ENCODE measurements at regions not wholly inside any gene's neighbourhood (a gene's known extent, or its start where the extent isn't known, plus 50 kb on each side); places are given as distances from the start of the nearest gene placed in this dataset.

- H3K4me3 ChIP-seq (ENCODE audit: extremely low read depth, insufficient read depth, low read length, poor library complexity, severe bottlenecking), result no peak overlapping the region
- peaks cover 9% of the 10 kb centered on the region for H3K9me3 ChIP-seq (ENCODE audit: control insufficient read depth, low read length)
- no peak overlapping the region for H3K27ac ChIP-seq (ENCODE audit: low read depth, low read length, severe bottlenecking)
- no peaks in the 10 kb centered on the region for H3K36me3 ChIP-seq (ENCODE audit: control insufficient read depth, insufficient read depth, low read length)
- H3K4me1 ChIP-seq (ENCODE audit: control insufficient read depth, insufficient read depth, low read length, poor library complexity, severe bottlenecking), result peaks cover 3% of the 10 kb centered on the region
These were observed 470.3 kb downstream of the ARHGEF28 start for GRCh38 chr5:74096325-74096724.

- no peak overlapping the region for H3K27ac ChIP-seq (ENCODE audit: low read depth, low read length, severe bottlenecking)
- peaks cover 3% of the 10 kb centered on the region for H3K4me1 ChIP-seq (ENCODE audit: control insufficient read depth, insufficient read depth, low read length, poor library complexity, severe bottlenecking)
- no peak overlapping the region for H3K4me3 ChIP-seq (ENCODE audit: extremely low read depth, insufficient read depth, low read length, poor library complexity, severe bottlenecking)
- H3K36me3 ChIP-seq (ENCODE audit: control insufficient read depth, insufficient read depth, low read length), result no peaks in the 10 kb centered on the region
- H3K9me3 ChIP-seq (ENCODE audit: control insufficient read depth, low read length), result peaks cover 9% of the 10 kb centered on the region
- WGBS, 2 experiments (ENCODE audit: insufficient coverage in 2 of 2), result 100% methylated on average over 1 of the region's 5 CpGs; no CpG with 5 or more reads in 1 of the 2 experiments
These were observed 469.9 kb downstream of the ARHGEF28 start for GRCh38 chr5:74095871-74096270.

- Histone ChIP-seq H3K9me3 (ENCODE audit: control insufficient read depth, low read length) (peaks cover 7% of the 10 kb centered on the region), H3K27ac (ENCODE audit: low read depth, low read length, severe bottlenecking) (no peak overlapping the region), H3K36me3 (ENCODE audit: control insufficient read depth, insufficient read depth, low read length) (no peaks in the 10 kb centered on the region), H3K4me1 (ENCODE audit: control insufficient read depth, insufficient read depth, low read length, poor library complexity, severe bottlenecking) (peaks cover 3% of the 10 kb centered on the region), H3K4me3 (ENCODE audit: extremely low read depth, insufficient read depth, low read length, poor library complexity, severe bottlenecking) (no peak overlapping the region)
- 90 to 100% methylated on average over 2 to 3 of the region's 4 CpGs for WGBS, 2 experiments (ENCODE audit: insufficient coverage in 2 of 2)
These were observed 468.7 kb downstream of the ARHGEF28 start for GRCh38 chr5:74094782-74095108.

- WGBS, 2 experiments (ENCODE audit: insufficient coverage in 2 of 2), result 100% methylated on average over 1 of the region's 5 CpGs; no CpG with 5 or more reads in 1 of the 2 experiments
- Histone ChIP-seq H3K27ac (ENCODE audit: low read depth, low read length, severe bottlenecking) (no peak overlapping the region), H3K4me3 (ENCODE audit: extremely low read depth, insufficient read depth, low read length, poor library complexity, severe bottlenecking) (no peak overlapping the region), H3K4me1 (ENCODE audit: control insufficient read depth, insufficient read depth, low read length, poor library complexity, severe bottlenecking) (peaks cover 3% of the 10 kb centered on the region), H3K9me3 (ENCODE audit: control insufficient read depth, low read length) (peaks cover 2% of the 10 kb centered on the region), H3K36me3 (ENCODE audit: control insufficient read depth, insufficient read depth, low read length) (no peaks in the 10 kb centered on the region)
These were observed 468.2 kb downstream of the ARHGEF28 start for GRCh38 chr5:74094096-74094781.

- 89% methylated on average over 2 of the region's 2 CpGs; no CpG with 5 or more reads in 1 of the 2 experiments for WGBS, 2 experiments (ENCODE audit: insufficient coverage in 2 of 2)
- Histone ChIP-seq H3K4me3 (ENCODE audit: extremely low read depth, insufficient read depth, low read length, poor library complexity, severe bottlenecking) (no peak overlapping the region), H3K9me3 (ENCODE audit: control insufficient read depth, low read length) (no peaks in the 10 kb centered on the region), H3K4me1 (ENCODE audit: control insufficient read depth, insufficient read depth, low read length, poor library complexity, severe bottlenecking) (peaks cover 3% of the 10 kb centered on the region), H3K27ac (ENCODE audit: low read depth, low read length, severe bottlenecking) (no peak overlapping the region), H3K36me3 (ENCODE audit: control insufficient read depth, insufficient read depth, low read length) (no peaks in the 10 kb centered on the region)
These were observed 467.6 kb downstream of the ARHGEF28 start for GRCh38 chr5:74093561-74093960.

- no peaks in the 10 kb centered on the region for H3K9me3 ChIP-seq (ENCODE audit: control insufficient read depth, low read length)
- H3K4me3 ChIP-seq (ENCODE audit: extremely low read depth, insufficient read depth, low read length, poor library complexity, severe bottlenecking), result no peak overlapping the region
- no peaks in the 10 kb centered on the region for H3K36me3 ChIP-seq (ENCODE audit: control insufficient read depth, insufficient read depth, low read length)
- 71 to 91% methylated on average over 1 of the region's 2 CpGs for WGBS, 2 experiments (ENCODE audit: insufficient coverage in 2 of 2)
- no peak overlapping the region for H3K27ac ChIP-seq (ENCODE audit: low read depth, low read length, severe bottlenecking)
- peaks cover 3% of the 10 kb centered on the region for H3K4me1 ChIP-seq (ENCODE audit: control insufficient read depth, insufficient read depth, low read length, poor library complexity, severe bottlenecking)
These were observed 466.8 kb downstream of the ARHGEF28 start for GRCh38 chr5:74092766-74093165.

GRCh38 chr5:74085782-74086181 lies 459.8 kb downstream of the ARHGEF28 start:
- no peak overlapping the region for H3K27ac ChIP-seq (ENCODE audit: low read depth, low read length, severe bottlenecking)
- H3K36me3 ChIP-seq (ENCODE audit: control insufficient read depth, insufficient read depth, low read length), result no peaks in the 10 kb centered on the region
- no peak overlapping the region for H3K4me3 ChIP-seq (ENCODE audit: extremely low read depth, insufficient read depth, low read length, poor library complexity, severe bottlenecking)
- no peaks in the 10 kb centered on the region for H3K4me1 ChIP-seq (ENCODE audit: control insufficient read depth, insufficient read depth, low read length, poor library complexity, severe bottlenecking)
- WGBS, 2 experiments (ENCODE audit: insufficient coverage in 2 of 2), result 80% methylated on average over 2 of the region's 2 CpGs; no CpG with 5 or more reads in 1 of the 2 experiments
- H3K9me3 ChIP-seq (ENCODE audit: control insufficient read depth, low read length), result no peaks in the 10 kb centered on the region

GRCh38 chr5:74085186-74085585 lies 459.2 kb downstream of the ARHGEF28 start:
- Histone ChIP-seq H3K4me1 (ENCODE audit: control insufficient read depth, insufficient read depth, low read length, poor library complexity, severe bottlenecking) (no peaks in the 10 kb centered on the region), H3K27ac (ENCODE audit: low read depth, low read length, severe bottlenecking) (no peak overlapping the region), H3K9me3 (ENCODE audit: control insufficient read depth, low read length) (no peaks in the 10 kb centered on the region), H3K4me3 (ENCODE audit: extremely low read depth, insufficient read depth, low read length, poor library complexity, severe bottlenecking) (no peak overlapping the region), H3K36me3 (ENCODE audit: control insufficient read depth, insufficient read depth, low read length) (no peaks in the 10 kb centered on the region)
- 86 to 92% methylated on average over 2 of the region's 4 CpGs for WGBS, 2 experiments (ENCODE audit: insufficient coverage in 2 of 2)

GRCh38 chr5:74083096-74083791 lies 457.2 kb downstream of the ARHGEF28 start:
- no peaks in the 10 kb centered on the region for H3K9me3 ChIP-seq (ENCODE audit: control insufficient read depth, low read length)
- H3K27ac ChIP-seq (ENCODE audit: low read depth, low read length, severe bottlenecking), result no peak overlapping the region
- H3K36me3 ChIP-seq (ENCODE audit: control insufficient read depth, insufficient read depth, low read length), result no peaks in the 10 kb centered on the region
- no peak overlapping the region for H3K4me3 ChIP-seq (ENCODE audit: extremely low read depth, insufficient read depth, low read length, poor library complexity, severe bottlenecking)
- 30 to 62% methylated on average over 2 to 3 of the region's 3 CpGs for WGBS, 2 experiments (ENCODE audit: insufficient coverage in 2 of 2)
- H3K4me1 ChIP-seq (ENCODE audit: control insufficient read depth, insufficient read depth, low read length, poor library complexity, severe bottlenecking), result no peaks in the 10 kb centered on the region

GRCh38 chr5:74082512-74083055 lies 456.6 kb downstream of the ARHGEF28 start:
- no peaks in the 10 kb centered on the region for H3K9me3 ChIP-seq (ENCODE audit: control insufficient read depth, low read length)
- H3K36me3 ChIP-seq (ENCODE audit: control insufficient read depth, insufficient read depth, low read length), result no peaks in the 10 kb centered on the region
- 89 to 94% methylated on average over 1 to 2 of the region's 4 CpGs for WGBS, 2 experiments (ENCODE audit: insufficient coverage in 2 of 2)
- H3K27ac ChIP-seq (ENCODE audit: low read depth, low read length, severe bottlenecking), result no peak overlapping the region
- H3K4me1 ChIP-seq (ENCODE audit: control insufficient read depth, insufficient read depth, low read length, poor library complexity, severe bottlenecking), result no peaks in the 10 kb centered on the region
- no peak overlapping the region for H3K4me3 ChIP-seq (ENCODE audit: extremely low read depth, insufficient read depth, low read length, poor library complexity, severe bottlenecking)

GRCh38 chr5:74081126-74081525 lies 455.1 kb downstream of the ARHGEF28 start:
- Histone ChIP-seq H3K4me1 (ENCODE audit: control insufficient read depth, insufficient read depth, low read length, poor library complexity, severe bottlenecking) (no peaks in the 10 kb centered on the region), H3K36me3 (ENCODE audit: control insufficient read depth, insufficient read depth, low read length) (no peaks in the 10 kb centered on the region), H3K9me3 (ENCODE audit: control insufficient read depth, low read length) (no peaks in the 10 kb centered on the region), H3K4me3 (ENCODE audit: extremely low read depth, insufficient read depth, low read length, poor library complexity, severe bottlenecking) (no peak overlapping the region), H3K27ac (ENCODE audit: low read depth, low read length, severe bottlenecking) (no peak overlapping the region)
- WGBS, 2 experiments (ENCODE audit: insufficient coverage in 2 of 2), result 0 to 79% methylated on average over 1 to 2 of the region's 5 CpGs

Data from mesodermal cell (in vitro differentiated cells).